ENCODE measurements at regions not wholly inside any gene's neighbourhood (a gene's known extent, or its start where the extent isn't known, plus 50 kb on each side); places are given as distances from the start of the nearest gene placed in this dataset.

DNA sequence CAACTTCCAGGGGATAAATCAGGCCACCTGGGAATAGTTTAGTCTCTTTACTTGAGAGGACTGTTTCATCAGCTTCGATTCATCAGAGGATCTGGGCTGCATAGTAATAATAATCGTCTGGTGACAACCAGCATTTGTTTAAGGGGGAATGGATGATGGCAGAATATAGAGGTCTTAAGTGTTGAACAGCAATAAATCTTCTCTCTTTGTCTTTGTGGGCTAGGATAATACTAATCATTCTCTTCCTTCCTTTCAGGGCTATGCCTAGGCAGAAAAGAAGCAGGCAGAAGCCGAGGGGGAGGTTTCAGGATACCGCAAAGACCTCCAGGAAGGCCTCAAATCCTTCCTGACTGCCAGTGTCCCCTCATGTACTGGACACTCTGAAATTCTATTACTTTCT, 150.4 kb upstream of the GAREM1 start:
- H3K36me3 Mint-ChIP-seq (ENCODE audit: low read depth): no peaks in the 10 kb centered on the region
- CTCF ChIA-PET: no interaction called here
- DNase-seq (no peak), ATAC-seq (no peak)
- H3K9me3 Mint-ChIP-seq: no peaks in the 10 kb centered on the region
- TF ChIP-seq, protein P1, sequence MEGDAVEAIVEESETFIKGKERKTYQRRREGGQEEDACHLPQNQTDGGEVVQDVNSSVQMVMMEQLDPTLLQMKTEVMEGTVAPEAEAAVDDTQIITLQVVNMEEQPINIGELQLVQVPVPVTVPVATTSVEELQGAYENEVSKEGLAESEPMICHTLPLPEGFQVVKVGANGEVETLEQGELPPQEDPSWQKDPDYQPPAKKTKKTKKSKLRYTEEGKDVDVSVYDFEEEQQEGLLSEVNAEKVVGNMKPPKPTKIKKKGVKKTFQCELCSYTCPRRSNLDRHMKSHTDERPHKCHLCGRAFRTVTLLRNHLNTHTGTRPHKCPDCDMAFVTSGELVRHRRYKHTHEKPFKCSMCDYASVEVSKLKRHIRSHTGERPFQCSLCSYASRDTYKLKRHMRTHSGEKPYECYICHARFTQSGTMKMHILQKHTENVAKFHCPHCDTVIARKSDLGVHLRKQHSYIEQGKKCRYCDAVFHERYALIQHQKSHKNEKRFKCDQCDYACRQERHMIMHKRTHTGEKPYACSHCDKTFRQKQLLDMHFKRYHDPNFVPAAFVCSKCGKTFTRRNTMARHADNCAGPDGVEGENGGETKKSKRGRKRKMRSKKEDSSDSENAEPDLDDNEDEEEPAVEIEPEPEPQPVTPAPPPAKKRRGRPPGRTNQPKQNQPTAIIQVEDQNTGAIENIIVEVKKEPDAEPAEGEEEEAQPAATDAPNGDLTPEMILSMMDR (IDR thresholded peaks at IDR 0.05): no peak
- H3K27ac Mint-ChIP-seq: no peak overlapping the region
- H3K27me3 Mint-ChIP-seq: peaks cover 7% of the 10 kb centered on the region
- no peaks in the 10 kb centered on the region for H3K4me1 Mint-ChIP-seq (ENCODE audit: low read depth)
- intact Hi-C loops (cut with micrococcal nuclease): no loop called here
- POLR2A ChIA-PET: no interaction called here
- H3K4me3 Mint-ChIP-seq: no peak overlapping the region

DNA sequence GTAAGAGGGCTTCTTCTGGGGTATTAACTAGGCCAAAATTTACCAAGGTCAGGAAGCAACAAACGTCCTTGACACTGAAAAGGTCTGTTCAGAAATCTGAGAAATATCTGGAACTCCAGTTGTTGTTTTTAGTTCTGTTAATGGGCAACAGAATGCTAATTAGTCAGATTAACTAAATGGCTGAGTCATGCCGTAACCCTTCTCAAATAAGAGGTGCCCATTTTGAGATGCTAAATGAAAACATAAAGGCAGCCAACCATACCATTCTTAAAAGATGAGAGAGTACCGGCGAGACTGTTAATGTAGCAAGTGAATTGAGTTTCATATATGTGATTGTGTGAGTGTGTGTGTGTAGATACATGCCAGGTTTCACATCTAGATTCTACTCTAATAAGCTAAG, 147.9 kb upstream of the GAREM1 start:
- ChIA-PET POLR2A (no interaction called here), CTCF (no interaction called here)
- no peak for DNase-seq
- ATAC-seq: no peak
- Mint-ChIP-seq H3K4me3 (no peak overlapping the region), H3K27ac (no peak overlapping the region), H3K9me3 (no peaks in the 10 kb centered on the region), H3K4me1 (ENCODE audit: low read depth) (no peaks in the 10 kb centered on the region), H3K36me3 (ENCODE audit: low read depth) (no peaks in the 10 kb centered on the region), H3K27me3 (peaks cover 9% of the 10 kb centered on the region)
- TF ChIP-seq, protein P1 (IDR thresholded peaks at IDR 0.05): no peak
- intact Hi-C loops (cut with micrococcal nuclease): no loop called here

DNA sequence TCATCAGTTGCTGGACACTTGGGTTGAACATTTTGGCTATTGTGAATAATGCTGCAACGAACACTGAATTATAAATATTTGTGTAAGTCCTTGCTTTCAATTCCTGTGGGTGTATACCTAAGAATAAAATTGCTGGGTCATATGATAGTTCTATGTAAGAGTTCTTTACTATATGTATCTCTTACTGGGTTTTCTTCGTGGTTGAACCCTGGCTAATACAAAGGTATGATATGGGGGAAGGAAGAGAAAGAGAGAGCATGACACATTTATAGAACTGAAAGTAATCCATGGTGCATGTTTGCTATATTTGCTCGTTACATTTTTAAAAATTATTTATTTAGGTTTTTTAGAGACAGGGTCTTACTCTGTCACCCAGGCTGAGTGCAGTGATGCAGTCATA, 143.1 kb upstream of the GAREM1 start:
- intact Hi-C loops (cut with micrococcal nuclease): no loop called here
- Mint-ChIP-seq H3K9me3 (no peaks in the 10 kb centered on the region), H3K4me3 (no peak overlapping the region), H3K4me1 (ENCODE audit: low read depth) (no peaks in the 10 kb centered on the region), H3K36me3 (ENCODE audit: low read depth) (no peaks in the 10 kb centered on the region), H3K27me3 (peaks cover 8% of the 10 kb centered on the region), H3K27ac (no peak overlapping the region)
- ATAC-seq (no peak), DNase-seq (no peak)
- ChIA-PET POLR2A (no interaction called here), CTCF (no interaction called here)
- TF ChIP-seq, protein P1 (IDR thresholded peaks at IDR 0.05): no peak

DNA sequence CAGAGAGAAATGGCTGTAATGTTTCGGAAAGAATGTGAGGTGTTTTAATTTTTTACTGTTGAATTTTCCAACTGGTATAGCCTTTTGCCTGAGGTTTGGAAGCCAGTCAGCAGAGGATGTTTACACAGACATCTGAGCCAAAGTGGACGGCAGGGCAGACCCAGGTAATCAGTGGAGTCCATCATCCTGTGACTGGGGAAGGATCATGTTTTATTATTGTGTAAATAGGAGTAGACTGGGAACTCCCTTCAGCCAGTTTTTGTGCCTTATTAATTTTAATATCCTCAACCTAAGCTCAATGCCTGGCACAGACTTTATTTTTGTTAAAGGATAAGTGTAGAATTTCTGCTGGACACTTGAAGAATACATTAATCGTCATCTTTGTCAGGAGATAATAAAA, 142.0 kb upstream of the GAREM1 start:
- H3K4me3 Mint-ChIP-seq: no peak overlapping the region
- no peaks in the 10 kb centered on the region for H3K9me3 Mint-ChIP-seq
- H3K4me1 Mint-ChIP-seq (ENCODE audit: low read depth): no peaks in the 10 kb centered on the region
- intact Hi-C loops (cut with micrococcal nuclease): no loop called here
- ChIA-PET CTCF (no interaction called here), POLR2A (no interaction called here)
- H3K36me3 Mint-ChIP-seq (ENCODE audit: low read depth): no peaks in the 10 kb centered on the region
- ATAC-seq (no peak), DNase-seq (no peak)
- H3K27ac Mint-ChIP-seq: no peak overlapping the region
- TF ChIP-seq, protein P1 (IDR thresholded peaks at IDR 0.05): no peak
- peaks cover 8% of the 10 kb centered on the region for H3K27me3 Mint-ChIP-seq

DNA sequence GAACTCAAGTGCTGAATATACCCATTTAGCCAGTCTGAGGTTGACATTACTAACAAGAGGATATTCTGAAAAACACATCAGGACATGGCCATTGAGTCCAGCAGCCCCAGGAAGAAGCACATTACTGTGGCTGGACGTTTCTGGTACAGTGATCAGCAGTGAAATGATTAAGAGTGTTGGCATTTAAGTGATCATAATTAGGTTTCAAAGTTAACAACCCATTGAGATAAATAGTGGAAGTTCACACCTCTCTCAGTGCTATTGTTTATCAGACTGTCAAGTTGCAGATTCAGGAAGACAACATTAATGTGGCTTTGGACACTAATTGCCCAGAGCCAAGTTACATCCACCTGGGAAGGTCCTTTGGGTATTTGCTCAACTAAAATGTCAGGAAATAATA, 139.5 kb upstream of the GAREM1 start:
- H3K36me3 Mint-ChIP-seq (ENCODE audit: low read depth): no peaks in the 10 kb centered on the region
- ChIA-PET CTCF (no interaction called here), POLR2A (no interaction called here)
- no peak for ATAC-seq
- intact Hi-C loops (cut with micrococcal nuclease): no loop called here
- peaks cover 4% of the 10 kb centered on the region for H3K27me3 Mint-ChIP-seq
- no peaks in the 10 kb centered on the region for H3K4me1 Mint-ChIP-seq (ENCODE audit: low read depth)
- TF ChIP-seq, protein P1 (IDR thresholded peaks at IDR 0.05): no peak
- no peak for DNase-seq
- H3K27ac Mint-ChIP-seq: no peak overlapping the region
- H3K9me3 Mint-ChIP-seq: no peaks in the 10 kb centered on the region
- no peak overlapping the region for H3K4me3 Mint-ChIP-seq
